Ishikawa (cell line): ENCODE measurements at regions not wholly inside any gene's neighbourhood (a gene's known extent, or its start where the extent isn't known, plus 50 kb on each side); places are given as distances from the start of the nearest gene placed in this dataset.

Source experiments
- CEBPB ChIP-seq: IDR thresholded peaks from 2 replicates; pipeline ENCODE4 v1.6.1; 2012
- CREB1 ChIP-seq: IDR thresholded peaks from 2 replicates; pipeline ENCODE4 v1.6.1; 2012; ENCODE audit warnings: low read depth
- EGR1 ChIP-seq: IDR thresholded peaks from 2 replicates; pipeline ENCODE4 v1.6.1; 2012
- EP300 ChIP-seq: IDR thresholded peaks from 2 replicates; pipeline ENCODE4 v1.6.1; 2012; ENCODE audit warnings: borderline replicate concordance
- FOXM1 ChIP-seq: IDR thresholded peaks from 2 replicates; pipeline ENCODE4 v1.6.1; 2012; ENCODE audit warnings: low read depth, borderline replicate concordance
- NFIC ChIP-seq: IDR thresholded peaks from 2 replicates; pipeline ENCODE4 v1.6.1; 2012
- RAD21 ChIP-seq: IDR thresholded peaks from 2 replicates; pipeline ENCODE4 v1.6.1; 2012; ENCODE audit warnings: low read depth
- TAF1 ChIP-seq: IDR thresholded peaks from 2 replicates; pipeline ENCODE4 v1.6.1; 2012; ENCODE audit warnings: low read depth, mild to moderate bottlenecking
- TCF12 ChIP-seq: IDR thresholded peaks from 2 replicates; pipeline ENCODE4 v1.6.1; 2012; ENCODE audit warnings: low read depth
- TEAD4 ChIP-seq: IDR thresholded peaks from 2 replicates; pipeline ENCODE4 v1.6.1; 2012
- USF1 ChIP-seq: IDR thresholded peaks from 2 replicates; pipeline ENCODE4 v1.6.1; 2012
- YY1 ChIP-seq: IDR thresholded peaks from 2 replicates; pipeline ENCODE4 v1.6.1; 2012; ENCODE audit warnings: low read depth
- ZBTB7A ChIP-seq: IDR thresholded peaks from 2 replicates; pipeline ENCODE4 v1.6.1; 2012; ENCODE audit warnings: low read depth
- TF ChIP-seq, protein P1 (sequence below): IDR thresholded peaks from 2 replicates; pipeline ENCODE4 v1.6.1; 2012; ENCODE audit warnings: low read depth, mild to moderate bottlenecking
- TF ChIP-seq, protein P2 (sequence below): IDR thresholded peaks from 2 replicates; pipeline ENCODE4 v1.6.1; 2012

GRCh38 chr2:64246962-64247361 is 102.7 kb upstream of the PELI1 start:
- TF ChIP-seq TCF12 = no peak
- no peak for TF ChIP-seq NFIC
- TF ChIP-seq RAD21 = no peak
- no peak for TF ChIP-seq CEBPB
- no peak for TF ChIP-seq EP300

GRCh38 chr2:64249426-64249825 is 105.2 kb upstream of the PELI1 start:
- no peak for TF ChIP-seq NFIC
- no peak for TF ChIP-seq TCF12
- TF ChIP-seq EP300 = no peak
- TF ChIP-seq USF1 = no peak
- no peak for TF ChIP-seq TEAD4
- TF ChIP-seq RAD21 = no peak

DNA sequence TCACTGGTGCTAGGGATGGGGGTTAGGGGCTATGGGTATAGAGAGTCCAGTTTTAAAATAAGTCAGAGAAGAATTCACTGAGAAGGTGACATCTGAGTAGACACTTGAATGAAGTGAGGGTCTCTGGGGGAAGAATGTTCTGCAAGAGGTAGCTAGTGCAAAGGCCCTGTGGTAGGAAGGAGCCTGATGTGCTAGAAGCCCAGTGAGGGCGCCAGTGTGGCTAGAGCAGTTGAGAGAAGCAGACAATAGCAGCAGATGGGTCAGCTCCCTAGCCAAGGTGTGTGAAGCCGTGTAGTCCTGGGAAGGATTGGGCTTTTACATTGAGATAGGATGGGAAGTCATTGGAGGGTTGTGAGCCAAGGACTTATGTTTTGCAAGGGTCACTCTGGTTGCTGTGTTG is 105.8 kb upstream of the PELI1 start:
- TF ChIP-seq, protein P1, sequence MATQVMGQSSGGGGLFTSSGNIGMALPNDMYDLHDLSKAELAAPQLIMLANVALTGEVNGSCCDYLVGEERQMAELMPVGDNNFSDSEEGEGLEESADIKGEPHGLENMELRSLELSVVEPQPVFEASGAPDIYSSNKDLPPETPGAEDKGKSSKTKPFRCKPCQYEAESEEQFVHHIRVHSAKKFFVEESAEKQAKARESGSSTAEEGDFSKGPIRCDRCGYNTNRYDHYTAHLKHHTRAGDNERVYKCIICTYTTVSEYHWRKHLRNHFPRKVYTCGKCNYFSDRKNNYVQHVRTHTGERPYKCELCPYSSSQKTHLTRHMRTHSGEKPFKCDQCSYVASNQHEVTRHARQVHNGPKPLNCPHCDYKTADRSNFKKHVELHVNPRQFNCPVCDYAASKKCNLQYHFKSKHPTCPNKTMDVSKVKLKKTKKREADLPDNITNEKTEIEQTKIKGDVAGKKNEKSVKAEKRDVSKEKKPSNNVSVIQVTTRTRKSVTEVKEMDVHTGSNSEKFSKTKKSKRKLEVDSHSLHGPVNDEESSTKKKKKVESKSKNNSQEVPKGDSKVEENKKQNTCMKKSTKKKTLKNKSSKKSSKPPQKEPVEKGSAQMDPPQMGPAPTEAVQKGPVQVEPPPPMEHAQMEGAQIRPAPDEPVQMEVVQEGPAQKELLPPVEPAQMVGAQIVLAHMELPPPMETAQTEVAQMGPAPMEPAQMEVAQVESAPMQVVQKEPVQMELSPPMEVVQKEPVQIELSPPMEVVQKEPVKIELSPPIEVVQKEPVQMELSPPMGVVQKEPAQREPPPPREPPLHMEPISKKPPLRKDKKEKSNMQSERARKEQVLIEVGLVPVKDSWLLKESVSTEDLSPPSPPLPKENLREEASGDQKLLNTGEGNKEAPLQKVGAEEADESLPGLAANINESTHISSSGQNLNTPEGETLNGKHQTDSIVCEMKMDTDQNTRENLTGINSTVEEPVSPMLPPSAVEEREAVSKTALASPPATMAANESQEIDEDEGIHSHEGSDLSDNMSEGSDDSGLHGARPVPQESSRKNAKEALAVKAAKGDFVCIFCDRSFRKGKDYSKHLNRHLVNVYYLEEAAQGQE = no peak
- TF ChIP-seq, protein P2, sequence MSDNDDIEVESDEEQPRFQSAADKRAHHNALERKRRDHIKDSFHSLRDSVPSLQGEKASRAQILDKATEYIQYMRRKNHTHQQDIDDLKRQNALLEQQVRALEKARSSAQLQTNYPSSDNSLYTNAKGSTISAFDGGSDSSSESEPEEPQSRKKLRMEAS = no peak
- TF ChIP-seq EP300 = no peak
- TF ChIP-seq TEAD4 = no peak
- no peak for TF ChIP-seq ZBTB7A
- TF ChIP-seq RAD21 = no peak
- TF ChIP-seq TAF1 = no peak
- TF ChIP-seq EGR1 = no peak
- TF ChIP-seq NFIC = no peak
- no peak for TF ChIP-seq YY1
- no peak for TF ChIP-seq CEBPB
- no peak for TF ChIP-seq USF1
- no peak for TF ChIP-seq CREB1
- TF ChIP-seq TCF12 = no peak
- TF ChIP-seq FOXM1 = no peak

DNA sequence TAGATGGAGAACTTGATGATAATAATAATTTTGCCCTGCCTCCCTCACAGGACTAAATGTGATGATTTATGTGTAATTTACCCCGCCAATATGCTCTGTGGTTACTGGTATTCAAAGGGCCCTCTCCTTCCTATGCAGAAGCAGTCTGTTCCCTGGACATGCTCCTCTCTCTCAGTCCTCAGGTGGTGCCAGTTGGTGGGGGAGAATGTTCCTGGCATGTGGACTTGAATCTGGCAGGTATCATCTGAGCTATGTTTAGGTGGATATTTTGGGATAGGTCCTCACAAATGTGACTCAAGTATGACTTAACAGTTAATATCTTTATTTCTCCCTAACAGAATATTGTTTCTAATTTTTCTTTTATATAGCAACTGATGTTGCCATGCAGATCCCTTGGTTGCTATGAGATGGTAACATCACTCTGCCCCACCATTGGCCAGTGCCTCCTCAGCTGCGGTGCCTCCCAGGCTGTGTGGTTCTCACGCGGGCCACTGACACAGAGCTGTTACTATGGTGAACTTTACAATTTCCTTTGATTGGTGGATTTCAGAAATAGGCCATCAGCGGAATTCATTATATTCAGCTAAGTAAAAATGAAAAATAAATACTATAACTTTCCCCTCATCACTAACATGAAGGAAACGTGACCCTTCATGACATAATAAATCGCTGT is 106.7 kb upstream of the PELI1 start:
- TF ChIP-seq, protein P1 = no peak
- TF ChIP-seq FOXM1 = no peak
- TF ChIP-seq USF1 = no peak
- TF ChIP-seq, protein P2 = no peak
- TF ChIP-seq EP300 = no peak
- no peak for TF ChIP-seq CREB1
- TF ChIP-seq YY1 = no peak
- TF ChIP-seq RAD21 = no peak
- TF ChIP-seq CEBPB = no peak

GRCh38 chr2:64251497-64252250 is 107.5 kb upstream of the PELI1 start:
- TF ChIP-seq USF1 (no peak), NFIC (no peak), TAF1 (no peak), YY1 (no peak), EP300 (no peak), ZBTB7A (no peak), TEAD4 (no peak)
- TF ChIP-seq, protein P2 = no peak
